HG02571 (cell line): ENCODE measurements at regions not wholly inside any gene's neighbourhood (a gene's known extent, or its start where the extent isn't known, plus 50 kb on each side); places are given as distances from the start of the nearest gene placed in this dataset.

Experiments used
- ATAC-seq: cut with Tn5 transposase; IDR thresholded peaks from one replicate; pipeline ENCODE4 v1.9.1; 2021; ENCODE audit warnings: mild to moderate bottlenecking, moderate library complexity; ENCODE audit not compliant: unreplicated experiment

DNA sequence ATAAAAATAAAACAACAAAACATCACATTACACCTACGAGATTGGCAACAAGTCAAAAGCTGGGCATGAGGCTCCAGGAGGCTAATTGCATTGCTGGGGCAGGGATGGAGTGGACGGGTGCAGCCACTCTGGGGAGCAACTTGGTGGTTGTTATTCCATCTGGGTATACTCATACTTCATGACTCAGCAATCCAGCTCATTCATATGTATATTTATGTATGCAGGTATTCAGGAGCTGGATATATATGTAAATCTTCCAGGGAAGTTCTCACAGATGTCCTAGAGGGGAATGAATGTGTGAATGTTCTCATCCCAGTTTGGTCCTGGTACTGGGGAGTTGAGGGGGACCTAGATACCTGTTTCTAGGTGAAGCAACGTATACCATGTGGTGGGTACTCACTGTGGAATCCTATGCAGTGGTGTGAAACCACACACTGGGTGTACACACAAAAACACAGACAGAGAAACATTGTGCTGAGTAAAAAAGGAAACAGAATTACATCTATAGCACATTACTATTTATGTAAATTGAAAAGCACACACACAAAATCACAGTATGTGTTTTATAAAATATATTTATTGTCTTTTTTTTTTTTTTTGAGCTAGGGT is 79.7 kb upstream of the RAB4A start:
- ATAC-seq: no peak

DNA sequence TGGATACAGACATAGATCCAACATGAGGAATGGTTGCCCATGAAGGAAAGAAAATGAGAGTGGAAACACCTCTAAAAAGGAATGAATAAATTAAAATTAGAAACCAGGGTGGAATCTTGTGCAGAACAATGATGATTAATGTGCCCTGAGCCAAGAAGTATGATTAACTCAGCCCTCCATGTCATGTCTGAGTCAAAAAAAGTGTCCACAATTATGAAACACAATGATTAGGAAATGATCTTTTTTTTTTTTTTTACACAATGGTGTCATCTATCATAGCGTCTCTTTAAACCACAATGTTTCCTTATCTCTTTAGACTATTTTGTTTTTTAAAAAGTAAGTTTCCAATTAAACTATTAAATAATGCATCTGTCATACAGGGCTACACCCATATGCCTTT is 78.9 kb upstream of the RAB4A start:
- no peak for ATAC-seq

DNA sequence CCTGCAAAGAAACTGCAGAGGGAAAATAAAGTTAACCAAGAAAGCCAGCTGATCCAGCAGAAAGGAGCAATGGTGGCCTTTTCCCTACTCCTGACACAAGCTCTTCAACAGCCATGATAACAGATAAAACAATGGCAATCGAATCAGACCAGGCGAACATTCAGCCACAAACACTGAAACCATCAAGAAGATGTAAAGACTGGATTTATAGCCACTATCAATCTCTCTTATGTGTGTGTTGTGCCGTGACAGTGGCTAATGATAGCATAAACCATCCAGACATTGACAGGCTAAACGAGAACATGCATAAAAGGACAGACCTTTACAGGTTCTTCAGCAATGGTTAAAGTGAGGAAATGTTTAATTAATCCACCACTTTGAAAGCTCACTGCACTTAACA is 78.1 kb upstream of the RAB4A start:
- ATAC-seq: no peak

DNA sequence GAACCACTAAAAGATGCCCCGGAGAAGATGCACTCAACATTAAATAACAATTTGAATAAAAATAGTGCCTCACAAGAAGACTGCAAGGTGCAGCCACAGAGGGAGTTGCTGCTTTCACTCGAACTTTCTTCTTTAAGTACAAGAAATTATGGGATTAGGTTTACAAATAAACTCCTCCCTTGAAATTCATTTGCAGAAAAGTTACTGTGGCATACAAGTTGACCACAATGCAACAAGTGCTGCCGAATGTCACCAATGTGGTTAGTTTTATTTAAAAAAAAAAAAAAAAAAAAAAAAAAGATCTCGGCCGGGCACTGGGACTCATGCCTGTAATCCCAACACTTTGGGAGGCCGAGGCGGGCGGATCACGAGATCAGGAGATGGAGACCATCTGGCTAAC is 76.8 kb upstream of the RAB4A start:
- no peak for ATAC-seq

DNA sequence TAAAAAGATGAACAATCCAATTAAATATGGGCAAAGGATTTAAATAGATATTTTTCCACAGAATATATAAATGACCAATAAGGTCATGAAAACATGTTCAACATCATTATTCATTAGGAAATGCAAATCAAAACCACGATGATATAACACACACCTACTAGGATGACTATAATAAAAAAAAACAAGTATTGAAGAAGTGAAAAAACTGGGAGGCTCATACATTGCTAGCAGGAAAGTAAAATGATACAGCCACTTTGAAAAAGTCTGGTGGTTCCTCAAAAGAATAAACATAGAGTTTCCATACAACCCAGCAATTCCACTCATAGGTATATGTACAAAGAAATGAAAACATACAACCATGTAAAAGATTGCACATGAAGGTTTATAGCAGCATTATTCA is 75.7 kb upstream of the RAB4A start:
- ATAC-seq: no peak

DNA sequence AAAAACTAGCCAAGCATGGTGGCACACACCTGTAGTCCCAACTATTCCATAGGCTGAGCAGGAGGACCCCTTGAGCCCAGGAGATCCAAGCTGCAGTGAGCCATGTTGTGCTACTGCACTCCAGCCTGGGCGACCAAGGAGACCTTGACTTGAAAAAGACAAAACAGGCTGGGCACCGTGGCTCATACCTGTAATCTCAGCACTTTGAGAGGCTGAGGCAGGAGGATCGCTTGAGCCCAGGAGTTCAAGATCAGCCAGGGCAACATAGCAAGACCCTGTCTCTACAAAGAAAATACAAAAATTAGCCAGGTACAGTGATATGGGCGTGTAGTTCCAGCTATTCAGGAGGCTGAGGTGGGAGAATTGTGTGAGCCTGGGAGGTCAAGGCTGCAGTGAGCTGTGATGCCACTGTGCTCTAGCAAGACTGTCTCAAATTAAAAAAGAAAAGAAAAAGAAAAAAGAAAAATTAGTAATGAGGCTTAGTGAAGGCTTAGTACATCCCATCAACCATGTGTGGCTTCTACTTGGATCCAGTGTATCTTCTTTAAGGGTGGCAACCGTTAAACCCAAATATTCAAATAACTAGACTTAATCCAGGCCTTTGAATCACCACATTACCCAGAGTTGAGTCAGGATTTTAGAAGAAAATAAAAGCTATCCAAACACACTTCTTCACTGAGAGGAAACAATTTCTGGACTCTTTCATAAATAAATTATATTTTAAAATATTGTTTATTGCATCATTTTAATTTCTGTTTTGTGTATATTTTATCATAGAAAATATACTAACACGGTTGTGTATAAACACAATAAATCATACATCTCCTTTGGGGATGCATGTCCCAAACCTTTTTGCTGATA is 74.3 kb upstream of the RAB4A start:
- no peak for ATAC-seq

DNA sequence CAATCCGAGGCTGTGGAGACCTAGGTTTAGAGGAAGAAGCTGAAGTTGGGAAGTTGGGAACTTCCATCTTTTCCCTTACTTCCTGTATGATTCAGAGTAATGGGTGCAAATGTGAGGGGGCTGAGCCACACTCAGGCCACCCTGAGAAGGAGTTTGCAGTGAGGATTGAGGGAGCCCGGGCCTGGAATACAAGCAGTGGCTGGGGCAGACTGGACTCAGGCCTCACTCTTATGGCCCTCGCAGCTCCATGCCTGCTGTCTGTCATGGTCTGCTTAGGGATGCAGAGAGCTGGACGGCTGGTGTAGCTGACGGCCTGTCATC is 73.7 kb upstream of the RAB4A start:
- ATAC-seq: no peak

DNA sequence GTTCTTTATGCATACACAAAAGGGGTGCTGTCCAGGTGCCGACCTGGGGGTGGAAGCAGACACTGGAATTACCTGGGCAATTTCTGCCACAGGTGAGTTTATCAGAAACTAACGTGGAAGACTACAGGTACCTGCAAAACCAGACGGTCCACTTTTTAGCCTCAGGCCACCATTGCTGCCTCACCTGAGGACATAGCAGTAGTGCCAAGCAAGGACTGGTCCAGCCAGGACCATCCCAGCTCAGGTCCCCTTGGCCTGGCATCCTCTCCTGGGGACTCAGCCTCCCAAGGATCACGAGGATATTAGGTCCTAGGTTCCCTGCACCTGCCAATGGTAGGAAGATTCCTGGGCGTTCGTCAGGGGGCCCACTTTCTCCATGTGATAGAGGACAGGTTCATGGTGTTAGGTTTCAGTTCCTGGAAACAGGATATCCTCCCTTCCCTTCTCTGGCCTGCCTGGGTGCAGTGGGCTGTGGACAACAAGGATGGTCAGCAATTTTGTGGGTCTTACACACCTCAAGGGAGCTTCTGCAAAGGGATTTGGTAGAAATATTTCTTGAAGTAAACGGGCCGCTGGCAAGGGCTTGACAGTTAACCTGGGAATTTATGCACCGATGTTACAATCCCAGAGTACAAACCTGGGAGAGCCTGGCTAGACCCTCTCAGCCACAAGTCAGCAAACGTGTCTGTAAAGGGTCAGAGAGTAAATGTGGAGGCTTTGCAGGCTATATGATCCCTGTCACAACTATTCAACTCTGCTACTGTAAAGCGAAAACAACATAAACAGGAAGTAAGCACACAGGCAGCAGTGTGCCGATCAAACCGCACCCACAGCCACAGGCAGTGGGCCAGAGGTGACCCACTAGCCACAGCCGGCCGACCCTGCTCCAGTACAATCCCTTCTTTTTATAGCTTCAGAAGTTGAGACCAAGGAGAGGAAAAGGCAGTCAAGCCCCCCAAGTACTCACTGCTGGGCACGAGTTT is 71.4 kb upstream of the RAB4A start:
- ATAC-seq: no peak

DNA sequence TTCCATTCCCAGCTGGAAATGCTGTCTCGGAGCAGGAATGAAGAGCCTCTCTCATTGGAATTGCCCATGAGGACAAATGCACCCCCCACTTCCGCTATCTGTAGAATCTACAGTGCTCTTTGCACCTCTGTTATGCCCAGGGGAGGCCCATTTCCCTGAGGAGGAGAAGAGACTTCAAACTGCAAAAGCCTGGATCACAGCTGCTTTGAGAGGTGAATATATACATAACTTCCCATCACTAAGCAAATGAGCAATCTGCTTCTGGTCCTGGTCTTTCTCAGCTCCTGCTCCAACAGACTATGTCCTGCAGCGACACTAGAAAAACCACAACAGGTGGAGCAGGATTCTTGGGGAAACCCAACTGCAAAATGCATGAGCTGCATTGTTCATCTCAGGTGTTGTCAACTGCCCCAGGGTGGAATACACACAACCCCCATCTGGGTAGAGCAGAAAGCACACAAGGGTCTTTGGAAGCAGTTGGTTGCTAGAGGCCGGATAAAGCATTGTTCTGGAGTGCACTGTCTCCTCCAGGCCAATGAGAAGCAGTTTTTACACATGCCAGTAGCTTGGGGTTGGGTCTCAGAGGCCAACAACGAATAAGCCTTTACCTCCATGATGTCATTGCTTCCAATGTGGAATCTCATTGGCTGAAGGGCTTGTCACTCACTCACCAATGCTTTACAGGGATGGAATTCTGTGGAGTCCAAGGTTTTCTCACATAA is 67.7 kb upstream of the RAB4A start:
- no peak for ATAC-seq

DNA sequence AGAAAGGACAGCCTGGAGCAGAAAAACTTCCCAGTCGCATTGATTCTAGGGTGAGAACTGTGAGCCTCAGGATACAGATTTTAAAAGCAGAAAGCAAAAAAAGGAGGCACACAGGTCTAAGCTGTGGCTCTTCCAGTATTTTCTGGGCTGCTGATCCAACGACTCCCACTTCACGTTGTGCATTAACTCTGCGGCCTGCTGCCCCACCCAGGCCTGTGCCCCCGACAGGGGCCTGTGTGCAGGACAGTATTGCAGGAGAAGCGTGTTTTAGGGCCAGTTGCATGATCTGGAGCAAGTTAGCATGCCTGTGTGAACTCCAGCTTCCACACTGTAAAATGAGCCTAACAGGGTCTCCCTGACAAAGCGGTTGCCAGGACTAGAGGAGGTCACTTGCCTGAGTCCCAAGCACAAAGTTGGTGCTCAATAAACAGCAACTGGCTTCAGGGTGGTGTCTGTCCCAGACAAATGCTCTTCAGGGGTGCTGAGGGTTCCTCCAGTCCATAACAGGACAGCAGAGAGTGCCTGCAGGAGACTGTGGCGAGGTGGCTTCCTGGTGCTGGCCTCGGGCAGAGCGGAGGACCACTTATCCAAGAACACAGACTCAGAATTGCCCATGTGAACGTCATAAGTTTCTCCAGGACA is 66.8 kb upstream of the RAB4A start:
- no peak for ATAC-seq

DNA sequence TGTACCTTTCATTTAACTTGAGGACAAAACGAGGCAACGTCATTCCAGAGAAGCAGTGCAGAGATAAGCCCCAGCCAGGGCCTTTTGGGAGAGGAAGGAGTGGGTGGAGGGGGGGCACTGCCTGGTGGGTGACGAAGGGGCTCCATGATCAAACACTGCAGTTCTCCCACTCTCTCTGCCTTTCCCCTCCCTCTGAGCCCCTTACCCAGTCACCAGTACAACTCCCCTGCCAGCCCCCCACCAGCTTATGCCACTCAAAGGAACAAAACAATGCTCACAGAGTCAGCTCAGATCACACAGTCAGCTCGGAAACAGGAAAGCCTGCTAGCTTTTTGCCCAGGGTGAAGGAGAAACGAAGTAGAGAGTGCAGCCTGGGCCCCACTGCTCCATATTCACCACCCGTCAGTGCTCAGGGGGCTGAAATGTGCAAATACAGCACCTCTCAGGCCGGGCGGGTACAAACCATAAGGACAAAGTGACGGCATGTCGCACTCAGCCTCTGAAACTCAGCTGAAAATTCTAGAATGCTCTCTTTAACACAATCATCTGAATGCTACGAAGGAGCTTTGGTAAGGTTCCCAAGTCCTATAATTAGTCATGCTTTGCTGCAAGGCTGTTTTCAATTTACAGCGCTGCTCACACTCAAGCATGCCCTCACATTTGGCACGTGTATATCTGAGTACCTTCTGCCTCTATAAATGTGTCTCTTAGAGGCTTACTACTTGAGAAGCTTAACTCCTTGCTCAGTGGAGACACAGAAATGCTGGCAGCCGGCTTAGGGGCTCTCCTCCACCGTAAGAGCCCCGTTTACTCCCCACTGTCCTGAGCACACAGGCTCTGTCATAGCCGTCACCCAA is 65.8 kb upstream of the RAB4A start:
- ATAC-seq: no peak

DNA sequence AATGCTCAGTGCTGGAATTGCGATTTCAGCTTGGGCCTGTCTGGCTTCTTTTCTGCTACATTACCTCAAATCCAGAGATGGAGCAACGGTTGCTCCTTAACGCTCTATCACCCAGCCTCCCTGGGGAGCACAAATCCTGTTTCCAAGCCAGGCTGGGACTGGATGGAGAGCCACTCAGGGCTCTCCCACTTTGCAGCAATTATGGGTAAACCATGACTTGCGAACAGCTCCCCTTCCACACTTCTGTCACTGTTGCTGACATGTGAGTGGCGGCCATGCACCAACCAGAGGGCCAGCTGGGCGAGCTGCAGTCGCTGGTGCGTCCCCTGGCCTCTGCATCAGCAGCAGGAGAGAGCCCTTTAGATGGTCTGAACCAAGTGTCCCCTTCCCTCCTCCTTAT is 65.1 kb upstream of the RAB4A start:
- no peak for ATAC-seq

DNA sequence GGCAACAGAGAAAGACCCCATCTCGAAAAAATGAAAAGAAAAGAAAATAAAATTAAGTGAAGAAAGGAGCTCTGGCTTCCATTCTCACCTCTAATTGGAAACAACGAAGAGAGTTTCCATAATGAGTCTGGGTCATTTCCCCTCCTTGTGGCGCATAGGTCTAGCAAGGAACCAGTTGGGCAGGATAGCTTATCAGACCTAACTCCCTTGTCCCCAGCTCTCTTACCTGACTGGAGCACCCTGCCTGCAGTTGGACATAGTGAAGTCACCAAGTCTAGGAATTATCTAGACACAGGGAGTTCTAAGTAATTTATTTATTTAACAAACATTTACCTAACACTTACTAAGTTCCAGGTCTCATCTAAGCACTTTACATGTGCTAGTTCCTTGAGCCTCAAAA is 63.0 kb upstream of the RAB4A start:
- no peak for ATAC-seq

DNA sequence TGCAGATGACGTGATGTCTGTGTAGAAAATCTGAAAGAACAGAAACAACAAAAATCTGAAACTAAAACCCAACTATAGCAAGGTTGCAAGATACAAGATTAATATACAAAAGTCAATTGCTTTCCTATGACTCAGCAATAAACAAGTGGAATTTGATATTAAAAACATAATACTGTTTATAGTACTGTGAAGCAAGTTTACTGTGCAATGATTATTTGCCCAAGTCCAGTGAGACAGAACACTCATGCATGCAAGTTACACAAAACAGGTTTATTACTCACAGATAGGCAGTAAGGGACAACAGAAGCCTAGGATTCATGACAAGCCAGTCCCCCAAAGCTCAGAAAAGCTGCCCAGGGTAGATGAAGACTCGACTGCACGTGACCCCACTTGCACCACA is 62.4 kb upstream of the RAB4A start:
- no peak for ATAC-seq

DNA sequence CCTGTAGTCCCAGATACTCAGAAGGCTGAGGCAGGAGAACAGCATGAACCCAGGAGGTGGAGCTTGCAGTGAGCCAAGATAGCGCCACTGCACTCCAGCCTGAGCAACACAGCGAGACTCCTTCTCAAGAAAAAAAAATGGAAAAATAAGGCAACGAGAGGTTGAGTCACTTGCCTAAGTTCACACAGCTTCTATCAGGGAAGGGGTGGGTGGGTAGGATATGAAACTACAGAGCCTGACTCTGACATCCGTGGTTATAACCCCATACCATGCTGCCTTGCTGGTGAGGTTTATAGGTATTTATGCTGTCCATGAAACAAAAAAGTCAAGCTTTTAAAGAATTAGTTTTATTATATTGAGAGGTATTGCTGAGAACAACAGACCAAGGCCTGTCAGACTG is 61.5 kb upstream of the RAB4A start:
- ATAC-seq: no peak

DNA sequence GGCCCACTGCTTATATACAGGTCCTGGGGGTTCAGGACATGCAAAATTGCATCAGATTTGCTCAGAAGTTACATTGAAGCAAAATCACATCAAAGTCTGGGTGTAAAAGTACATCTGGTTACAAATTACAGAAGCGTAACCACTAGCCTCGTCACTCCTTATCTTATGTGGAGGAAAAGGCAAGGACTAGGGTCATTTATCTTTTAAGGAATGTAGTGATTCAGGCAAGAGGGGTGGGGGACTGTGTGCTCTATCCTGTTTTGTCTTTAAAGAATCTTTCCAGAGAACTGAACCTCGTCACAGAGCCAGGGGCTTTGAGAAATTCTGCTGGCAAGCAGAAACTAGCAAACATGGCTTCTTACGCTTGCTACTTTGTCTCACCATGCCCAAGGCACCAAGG is 61.1 kb upstream of the RAB4A start:
- ATAC-seq: no peak

DNA sequence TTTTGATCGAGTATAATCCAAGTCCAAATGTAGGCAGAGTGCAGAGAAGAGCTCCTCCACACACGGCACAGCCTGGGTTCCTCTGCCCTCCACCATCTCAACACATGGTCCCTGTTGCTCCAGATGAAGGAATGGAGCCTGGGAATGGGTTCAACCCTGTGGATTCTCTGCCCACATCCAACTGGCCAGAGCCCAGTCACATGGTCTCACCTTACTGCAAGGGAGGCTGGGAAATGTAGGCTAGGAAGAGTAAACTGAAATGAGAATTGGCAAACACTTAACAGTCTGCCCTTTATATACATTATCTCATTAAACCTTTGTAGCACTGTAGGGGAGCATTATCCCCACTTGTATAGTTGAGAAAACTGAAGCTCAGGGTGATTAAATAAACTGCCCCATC is 60.1 kb upstream of the RAB4A start:
- ATAC-seq: no peak

DNA sequence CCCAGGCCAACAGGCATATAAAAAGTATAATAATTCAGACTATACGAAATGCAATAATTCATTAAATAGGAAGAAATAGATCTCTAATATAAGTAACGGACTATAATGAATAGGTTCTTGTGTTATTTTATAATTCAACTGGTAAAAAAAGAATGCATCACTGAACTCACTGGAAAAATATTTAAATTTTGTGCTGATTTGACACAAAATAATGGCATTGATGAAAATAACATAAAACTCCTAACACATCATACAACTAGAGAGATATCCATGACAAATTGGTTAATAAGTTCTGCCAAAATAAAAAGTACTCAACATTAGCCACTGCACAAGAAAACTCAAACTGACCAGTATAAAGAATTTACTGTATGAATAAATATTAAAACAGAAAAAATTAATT is 57.1 kb upstream of the RAB4A start:
- ATAC-seq: no peak

DNA sequence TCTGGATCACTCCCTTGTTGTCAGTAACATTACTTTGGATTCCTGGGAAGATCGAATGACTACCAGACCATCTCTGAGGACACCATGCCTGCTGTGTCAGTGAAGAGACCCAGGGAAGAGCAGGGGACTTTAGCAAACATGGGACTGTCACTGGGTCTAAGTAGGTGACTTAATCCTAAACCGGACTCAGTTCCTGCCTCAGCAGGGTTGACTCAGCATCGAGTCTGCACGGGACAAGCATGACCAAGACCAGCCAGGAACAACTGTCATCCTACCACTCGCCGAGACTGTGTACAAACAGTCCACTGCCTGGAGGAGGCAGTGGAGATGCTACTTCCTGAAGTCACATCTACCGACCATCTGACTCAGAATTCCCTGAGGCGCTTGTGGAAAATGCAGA is 53.2 kb upstream of the RAB4A start:
- no peak for ATAC-seq

DNA sequence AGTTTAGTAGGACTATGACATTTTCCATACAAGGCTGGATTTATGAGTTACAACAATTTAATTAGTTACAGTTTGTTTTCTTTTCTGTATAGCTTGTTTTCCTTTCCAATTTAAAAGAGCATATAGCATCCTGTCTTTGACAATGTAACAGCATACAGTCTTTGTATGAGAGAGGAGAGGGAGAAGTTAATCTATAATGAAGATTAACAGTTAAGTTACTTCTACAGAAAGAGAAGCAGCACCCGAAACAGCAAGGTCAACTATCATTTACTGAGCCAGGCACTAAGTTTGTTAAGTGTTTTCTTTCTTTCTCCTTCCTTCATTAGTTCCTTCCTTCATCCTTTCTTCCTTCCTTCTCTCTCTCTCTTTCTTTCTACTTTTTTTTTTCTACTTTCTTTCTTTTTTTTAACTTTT is 52.3 kb upstream of the RAB4A start:
- no peak for ATAC-seq
